Gastroesophageal sphincter (tissue), 3 donors: ENCODE measurements at regions not wholly inside any gene's neighbourhood (a gene's known extent, or its start where the extent isn't known, plus 50 kb on each side); places are given as distances from the start of the nearest gene placed in this dataset.

Source experiments
- EP300 ChIP-seq: sonication (generic); formaldehyde crosslinking; IDR thresholded peaks from one replicate; pipeline ENCODE4 v1.6.1; 2017; ENCODE audit warnings: antibody characterized with exemption, mild to moderate bottlenecking
- POLR2A ChIP-seq, 2 donors: fragments of 450-650 bp; IDR thresholded peaks; one replicate each; pipeline ENCODE4 v1.6.1; 2017; ENCODE audit warnings: antibody characterized with exemption in 2 of 2, mild to moderate bottlenecking in 2 of 2, moderate library complexity in 1 of 2
- POLR2AphosphoS5 ChIP-seq: sonication (generic); formaldehyde crosslinking; IDR thresholded peaks from one replicate; pipeline ENCODE4 v1.6.1; 2017; ENCODE audit warnings: antibody characterized with exemption
- TF ChIP-seq, protein P1 (sequence below), 4 experiments: fragments of 200-600 bp in 2 of 4; fragments of 450-650 bp in 2 of 4; sonication (generic) in 1 of 4; IDR thresholded peaks; one replicate each; pipeline ENCODE4 v1.5.1; 2017 to 2019; ENCODE audit warnings: antibody characterized with exemption in 4 of 4, mild to moderate bottlenecking in 2 of 4, moderate library complexity in 2 of 4

DNA sequence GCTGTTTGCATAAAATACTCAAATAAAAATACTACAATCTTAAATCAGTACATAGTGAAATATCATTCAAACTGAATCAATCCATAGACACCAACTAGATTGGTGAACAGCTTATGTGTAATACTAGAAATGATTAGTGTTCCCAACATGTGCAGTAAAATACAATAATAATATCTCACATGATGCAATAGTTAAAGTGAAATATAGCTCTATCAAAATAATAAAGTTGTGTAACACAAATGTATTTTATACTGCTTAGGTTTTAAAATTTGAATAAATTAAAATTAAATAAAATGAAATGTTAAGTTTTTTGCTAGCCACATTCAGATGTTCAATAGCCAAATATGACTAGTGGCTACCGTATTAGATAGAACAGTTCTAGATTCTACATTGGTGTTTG lies 714.1 kb downstream of the ZNF385D start:
- TF ChIP-seq, protein P1, sequence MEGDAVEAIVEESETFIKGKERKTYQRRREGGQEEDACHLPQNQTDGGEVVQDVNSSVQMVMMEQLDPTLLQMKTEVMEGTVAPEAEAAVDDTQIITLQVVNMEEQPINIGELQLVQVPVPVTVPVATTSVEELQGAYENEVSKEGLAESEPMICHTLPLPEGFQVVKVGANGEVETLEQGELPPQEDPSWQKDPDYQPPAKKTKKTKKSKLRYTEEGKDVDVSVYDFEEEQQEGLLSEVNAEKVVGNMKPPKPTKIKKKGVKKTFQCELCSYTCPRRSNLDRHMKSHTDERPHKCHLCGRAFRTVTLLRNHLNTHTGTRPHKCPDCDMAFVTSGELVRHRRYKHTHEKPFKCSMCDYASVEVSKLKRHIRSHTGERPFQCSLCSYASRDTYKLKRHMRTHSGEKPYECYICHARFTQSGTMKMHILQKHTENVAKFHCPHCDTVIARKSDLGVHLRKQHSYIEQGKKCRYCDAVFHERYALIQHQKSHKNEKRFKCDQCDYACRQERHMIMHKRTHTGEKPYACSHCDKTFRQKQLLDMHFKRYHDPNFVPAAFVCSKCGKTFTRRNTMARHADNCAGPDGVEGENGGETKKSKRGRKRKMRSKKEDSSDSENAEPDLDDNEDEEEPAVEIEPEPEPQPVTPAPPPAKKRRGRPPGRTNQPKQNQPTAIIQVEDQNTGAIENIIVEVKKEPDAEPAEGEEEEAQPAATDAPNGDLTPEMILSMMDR (IDR thresholded peaks at IDR 0.05), result no peak
- TF ChIP-seq POLR2A (IDR thresholded peaks at IDR 0.05) (no peak), POLR2AphosphoS5 (no peak), EP300 (no peak)
